ENCODE measurements at regions not wholly inside any gene's neighbourhood (a gene's known extent, or its start where the extent isn't known, plus 50 kb on each side); places are given as distances from the start of the nearest gene placed in this dataset.

DNA sequence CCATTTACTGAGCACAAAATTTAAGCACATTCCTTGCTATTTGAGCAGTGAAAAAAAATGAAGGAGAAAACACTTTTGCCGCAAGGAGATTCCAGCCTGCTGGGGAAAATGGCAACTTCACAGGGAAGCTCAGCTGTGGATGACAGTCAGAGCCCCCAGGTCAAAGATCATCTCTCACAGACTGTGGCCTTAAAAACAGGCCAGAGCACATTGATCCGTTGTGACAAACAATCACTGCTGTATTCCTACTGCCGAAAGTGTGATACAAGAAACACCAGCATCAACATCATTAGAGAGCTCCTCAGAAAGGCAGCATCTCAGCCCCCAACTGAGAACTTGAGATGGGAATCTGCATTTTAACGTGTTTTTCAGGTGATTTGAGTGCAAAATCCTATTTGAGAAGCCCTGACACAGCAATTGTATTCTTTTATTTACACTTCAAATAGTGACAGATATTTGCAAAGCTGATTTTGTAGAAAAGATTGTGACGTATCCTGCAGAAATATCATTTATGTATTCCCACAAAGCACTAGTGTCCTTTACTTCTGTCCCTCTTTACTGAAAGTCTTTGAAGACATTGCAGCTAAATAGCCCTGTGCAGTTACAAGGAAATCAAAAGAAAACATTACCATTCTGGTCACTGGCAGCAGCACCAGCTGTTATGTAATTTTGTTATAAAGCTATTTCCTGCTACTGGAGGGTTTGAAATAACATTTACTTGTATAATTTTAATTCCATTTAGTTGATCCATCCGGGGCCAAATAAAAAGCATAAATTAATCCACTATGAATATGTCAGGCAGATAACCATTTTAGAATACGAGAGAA is 652.0 kb downstream of the LIG4 start:
- H3K4me3 ChIP-seq (ENCODE audit: low read depth, low read length): no peak overlapping the region
- DNase-seq (ENCODE audit: low read depth): peak; percentile 6
- TF ChIP-seq, protein P1, sequence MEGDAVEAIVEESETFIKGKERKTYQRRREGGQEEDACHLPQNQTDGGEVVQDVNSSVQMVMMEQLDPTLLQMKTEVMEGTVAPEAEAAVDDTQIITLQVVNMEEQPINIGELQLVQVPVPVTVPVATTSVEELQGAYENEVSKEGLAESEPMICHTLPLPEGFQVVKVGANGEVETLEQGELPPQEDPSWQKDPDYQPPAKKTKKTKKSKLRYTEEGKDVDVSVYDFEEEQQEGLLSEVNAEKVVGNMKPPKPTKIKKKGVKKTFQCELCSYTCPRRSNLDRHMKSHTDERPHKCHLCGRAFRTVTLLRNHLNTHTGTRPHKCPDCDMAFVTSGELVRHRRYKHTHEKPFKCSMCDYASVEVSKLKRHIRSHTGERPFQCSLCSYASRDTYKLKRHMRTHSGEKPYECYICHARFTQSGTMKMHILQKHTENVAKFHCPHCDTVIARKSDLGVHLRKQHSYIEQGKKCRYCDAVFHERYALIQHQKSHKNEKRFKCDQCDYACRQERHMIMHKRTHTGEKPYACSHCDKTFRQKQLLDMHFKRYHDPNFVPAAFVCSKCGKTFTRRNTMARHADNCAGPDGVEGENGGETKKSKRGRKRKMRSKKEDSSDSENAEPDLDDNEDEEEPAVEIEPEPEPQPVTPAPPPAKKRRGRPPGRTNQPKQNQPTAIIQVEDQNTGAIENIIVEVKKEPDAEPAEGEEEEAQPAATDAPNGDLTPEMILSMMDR (IDR thresholded peaks at IDR 0.05; ENCODE audit: control insufficient read depth, extremely low read depth, insufficient read depth): no peak

DNA sequence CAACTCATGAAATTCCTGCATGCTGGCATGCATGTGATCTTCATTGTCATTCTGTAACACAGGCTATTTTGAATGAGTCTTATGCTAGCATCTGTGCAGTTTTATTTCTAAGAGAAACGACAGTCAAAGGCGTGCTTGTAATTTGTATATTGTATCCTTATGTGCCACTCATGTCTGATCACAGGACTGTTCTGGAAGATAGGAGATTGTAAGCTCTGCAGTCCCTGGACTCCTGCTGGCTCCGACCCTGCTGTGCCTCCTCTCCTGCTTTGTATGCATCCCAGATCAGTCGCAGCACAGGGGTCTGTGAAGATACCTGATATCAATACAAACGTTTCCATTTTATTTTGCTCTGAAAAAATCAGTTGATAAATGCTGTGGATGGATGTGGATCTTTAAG is 653.1 kb downstream of the LIG4 start:
- TF ChIP-seq, protein P1 (IDR thresholded peaks at IDR 0.05; ENCODE audit: control insufficient read depth, extremely low read depth, insufficient read depth): no peak
- H3K4me3 ChIP-seq (ENCODE audit: low read depth, low read length): no peak overlapping the region
- DNase-seq (ENCODE audit: low read depth): no peak

DNA sequence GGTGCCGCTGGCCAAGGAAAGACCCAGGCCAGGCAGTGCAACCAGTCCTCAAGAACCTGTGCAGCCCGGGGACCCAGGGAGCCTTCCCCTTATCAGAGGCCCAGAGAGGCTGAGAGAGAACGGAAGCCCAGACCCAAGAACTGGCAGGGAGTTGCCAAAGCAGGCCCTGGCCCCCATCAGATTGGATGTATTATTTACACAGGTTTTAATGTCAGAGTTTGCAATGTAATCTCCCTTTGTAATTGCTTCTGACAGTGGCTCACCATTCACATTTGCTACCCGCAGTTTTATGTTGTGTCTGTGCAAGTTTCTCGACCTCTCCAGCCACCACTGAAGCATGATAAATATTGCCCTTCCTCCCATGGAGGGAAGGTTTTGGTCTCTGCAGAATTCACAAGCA is 660.9 kb downstream of the LIG4 start:
- H3K4me3 ChIP-seq (ENCODE audit: low read depth, low read length): no peak overlapping the region
- no peak for DNase-seq (ENCODE audit: low read depth)

DNA sequence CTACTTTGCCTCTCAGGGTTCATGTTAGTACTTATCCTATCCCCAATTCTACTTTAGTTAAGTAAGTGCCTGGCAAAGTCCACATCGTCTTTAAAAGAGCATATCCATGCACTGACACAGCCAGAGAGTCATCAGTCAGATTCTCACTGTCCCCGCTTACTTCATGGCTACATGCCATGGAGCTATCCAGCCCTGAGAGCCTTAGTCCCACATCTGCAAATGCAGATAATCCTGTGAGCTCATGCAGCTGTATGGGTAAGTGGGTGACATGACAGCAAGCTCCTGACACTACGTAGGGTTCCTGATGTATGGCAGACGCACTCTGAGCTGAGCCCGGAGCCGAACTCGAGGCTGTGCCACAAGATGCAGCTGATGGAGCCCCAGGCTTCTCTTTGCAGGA is 661.5 kb downstream of the LIG4 start:
- H3K4me3 ChIP-seq (ENCODE audit: low read depth, low read length): no peak overlapping the region
- TF ChIP-seq, protein P1 (IDR thresholded peaks at IDR 0.05; ENCODE audit: control insufficient read depth, extremely low read depth, insufficient read depth): no peak
- no peak for DNase-seq (ENCODE audit: low read depth)

More for the DNA sequence above, 660.9 kb downstream of the LIG4 start:
- TF ChIP-seq, protein P1 (IDR thresholded peaks at IDR 0.05; ENCODE audit: control insufficient read depth, extremely low read depth, insufficient read depth): no peak

DNA sequence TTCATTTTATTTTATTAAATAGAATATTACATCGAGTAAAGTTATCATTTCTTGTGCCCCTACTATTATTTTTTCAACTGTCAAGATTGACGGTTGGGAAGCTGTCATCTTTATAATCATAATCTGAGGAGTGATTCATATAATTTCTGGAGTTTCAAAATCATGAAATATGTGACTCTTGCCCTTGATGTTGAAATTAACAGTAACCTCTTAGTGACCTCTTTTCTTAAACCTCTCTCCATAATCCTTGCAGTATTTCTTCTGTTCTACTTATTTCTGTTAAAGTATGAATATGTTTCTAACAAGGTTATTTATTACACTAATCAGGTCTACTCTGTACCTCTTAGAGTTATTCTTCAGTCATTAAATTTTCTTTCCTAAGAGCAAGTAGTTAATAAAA is 663.8 kb downstream of the LIG4 start:
- DNase-seq (ENCODE audit: low read depth): no peak
- TF ChIP-seq, protein P1 (IDR thresholded peaks at IDR 0.05; ENCODE audit: control insufficient read depth, extremely low read depth, insufficient read depth): no peak
- H3K4me3 ChIP-seq (ENCODE audit: low read depth, low read length): no peak overlapping the region

DNA sequence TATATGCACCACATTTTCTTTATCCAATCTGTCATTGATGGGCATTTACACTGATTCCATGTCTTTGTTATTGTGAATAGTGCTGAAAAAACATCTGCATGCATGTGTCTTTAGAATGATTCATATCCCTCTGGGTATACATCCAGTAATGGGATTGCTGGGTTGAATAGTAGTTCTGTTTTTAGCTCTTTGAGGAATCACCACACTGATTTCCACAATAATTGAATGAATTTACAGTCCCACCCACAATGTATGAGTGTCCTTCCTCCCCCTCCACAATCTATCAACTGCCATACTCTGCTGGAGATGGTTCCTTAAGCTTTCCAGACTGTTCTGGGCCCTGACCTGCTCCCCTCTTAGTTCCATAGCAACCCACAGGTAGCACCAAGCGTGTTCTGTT is 667.0 kb downstream of the LIG4 start:
- TF ChIP-seq, protein P1 (IDR thresholded peaks at IDR 0.05; ENCODE audit: control insufficient read depth, extremely low read depth, insufficient read depth): no peak
- no peak for DNase-seq (ENCODE audit: low read depth)
- H3K4me3 ChIP-seq (ENCODE audit: low read depth, low read length): no peak overlapping the region

All from LNCaP clone FGC (cell line).